HepG2 (cell line): ENCODE measurements at regions not wholly inside any gene's neighbourhood (a gene's known extent, or its start where the extent isn't known, plus 50 kb on each side); places are given as distances from the start of the nearest gene placed in this dataset.

Experiments used
- ARID4A ChIP-seq: sonication (generic); formaldehyde crosslinking; IDR thresholded peaks from 2 replicates; pipeline ENCODE4 v1.5.0; 2020; ENCODE audit warnings: mild to moderate bottlenecking, missing genetic modification reagents, borderline replicate concordance
- BORCS8-MEF2B ChIP-seq: sonication (generic); formaldehyde crosslinking; IDR thresholded peaks from 2 replicates; pipeline ENCODE4 v1.8.0; 2022; ENCODE audit warnings: mild to moderate bottlenecking, missing genetic modification reagents
- CC2D1A ChIP-seq: sonication (generic); formaldehyde crosslinking; IDR thresholded peaks from 2 replicates; pipeline ENCODE4 v1.8.1; 2023; ENCODE audit warnings: mild to moderate bottlenecking, missing genetic modification reagents
- FOXK1 ChIP-seq: sonication (generic); formaldehyde crosslinking; IDR thresholded peaks from 2 replicates; pipeline ENCODE4 v1.4.0; 2020; ENCODE audit warnings: low read depth, missing genetic modification reagents, borderline replicate concordance
- IKZF4 ChIP-seq: sonication (generic); formaldehyde crosslinking; IDR thresholded peaks from 2 replicates; pipeline ENCODE4 v1.5.1; 2020; ENCODE audit warnings: borderline replicate concordance, mild to moderate bottlenecking, low read depth, missing genetic modification reagents; ENCODE audit errors: not compliant biosample characterization
- ISL2 ChIP-seq: sonication (generic); formaldehyde crosslinking; IDR thresholded peaks from 2 replicates; pipeline ENCODE4 v1.5.0; 2020; ENCODE audit warnings: missing genetic modification reagents
- PBX3 ChIP-seq: sonication (generic); formaldehyde crosslinking; IDR thresholded peaks from 2 replicates; pipeline ENCODE4 v1.8.1; 2023; ENCODE audit warnings: missing genetic modification reagents, inconsistent platforms, borderline replicate concordance
- PRMT3 ChIP-seq: sonication (generic); formaldehyde crosslinking; IDR thresholded peaks from 2 replicates; pipeline ENCODE4 v1.8.1; 2022; ENCODE audit warnings: low read depth, mild to moderate bottlenecking, moderate library complexity, missing genetic modification reagents, borderline replicate concordance
- SYNCRIP ChIP-seq: fragments of 200-400 bp; formaldehyde crosslinking; IDR thresholded peaks from 2 replicates; pipeline ENCODE4 v1.6.1; 2018; ENCODE audit warnings: mild to moderate bottlenecking, low read depth, low read length; ENCODE audit not compliant: insufficient read depth
- THRA ChIP-seq: sonication (generic); formaldehyde crosslinking; IDR thresholded peaks from 2 replicates; pipeline ENCODE4 v1.4.0; 2020; ENCODE audit warnings: missing genetic modification reagents, borderline replicate concordance
- ZBTB1 ChIP-seq: sonication (generic); formaldehyde crosslinking; IDR thresholded peaks from 2 replicates; pipeline ENCODE4 v1.4.0; 2020; ENCODE audit warnings: missing genetic modification reagents, borderline replicate concordance
- ZFP91 ChIP-seq: sonication (generic); formaldehyde crosslinking; IDR thresholded peaks from 2 replicates; pipeline ENCODE4 v1.9.0; 2022; ENCODE audit warnings: missing genetic modification reagents, mild to moderate bottlenecking, borderline replicate concordance
- ZNF263 ChIP-seq: sonication (generic); formaldehyde crosslinking; IDR thresholded peaks from 2 replicates; pipeline ENCODE4 v1.4.0; 2020; ENCODE audit warnings: missing genetic modification reagents
- ZNF282 ChIP-seq: fragments of 450-650 bp; IDR thresholded peaks from 2 replicates; pipeline ENCODE4 v1.6.1; 2018; ENCODE audit not compliant: partially characterized antibody
- ZNF451 ChIP-seq: sonication (generic); formaldehyde crosslinking; IDR thresholded peaks from 2 replicates; pipeline ENCODE4 v1.5.0; 2020; ENCODE audit warnings: mild to moderate bottlenecking, missing genetic modification reagents
- ZNF737 ChIP-seq: sonication (generic); formaldehyde crosslinking; IDR thresholded peaks from 2 replicates; pipeline ENCODE4 v1.5.0; 2020; ENCODE audit warnings: missing genetic modification reagents, mild to moderate bottlenecking, borderline replicate concordance
- ZXDC ChIP-seq: sonication (generic); formaldehyde crosslinking; IDR thresholded peaks from 2 replicates; pipeline ENCODE4 v1.5.0; 2020; ENCODE audit warnings: mild to moderate bottlenecking, missing genetic modification reagents

DNA sequence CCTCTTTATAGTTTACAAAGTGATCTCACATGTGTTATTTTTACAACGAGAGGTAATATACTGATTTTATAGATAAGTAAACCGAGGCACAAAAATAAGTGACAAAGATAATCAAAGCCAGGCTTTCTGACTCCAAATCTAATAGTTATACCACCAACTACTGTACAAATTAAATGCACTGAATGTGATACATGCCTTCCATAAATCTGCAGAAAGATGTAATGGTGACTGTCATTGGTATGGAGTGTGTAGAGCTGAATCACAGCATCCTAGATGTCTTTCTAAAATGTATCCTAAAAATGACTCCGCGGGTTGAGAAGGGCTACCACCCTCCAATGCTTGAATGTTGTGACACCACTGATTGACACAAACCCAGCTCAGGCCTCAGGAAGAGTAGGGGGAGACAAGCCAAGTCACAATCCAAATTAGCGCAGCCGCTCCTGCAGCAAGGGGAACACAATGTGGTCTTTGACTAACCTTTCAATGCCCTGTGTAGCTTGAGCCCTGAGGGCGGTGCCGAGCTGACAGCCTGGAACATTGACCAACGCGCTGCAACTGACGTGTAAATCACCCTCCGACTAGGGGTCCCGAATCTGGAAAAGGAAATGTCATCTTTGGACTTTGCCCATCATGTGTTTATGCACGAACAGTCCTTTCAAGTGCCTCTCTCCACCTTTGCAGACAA, 136.8 kb downstream of the OLIG3 start (continued):
- TF ChIP-seq ARID4A (CRISPR knock-in tag) = peak; percentile 84; the same call in 1 of the 2 replicates
- TF ChIP-seq ZNF451 (CRISPR knock-in tag) = peak; percentile 80
- TF ChIP-seq PBX3 = no peak
- peak; percentile 74 for TF ChIP-seq THRA (CRISPR knock-in tag)
- peak; percentile 82; the same call in 1 of the 2 replicates for TF ChIP-seq ZXDC
- peak; percentile 93 for TF ChIP-seq ISL2 (CRISPR knock-in tag)
- TF ChIP-seq ZBTB1 = no peak
- no peak for TF ChIP-seq ZNF737
- peak; percentile 90 for TF ChIP-seq BORCS8-MEF2B (CRISPR knock-in tag)
- TF ChIP-seq FOXK1 = peak; percentile 92; the same call in 1 of the 2 replicates
- TF ChIP-seq PRMT3 (CRISPR knock-in tag) = peak; percentile 85; the same call in 1 of the 2 replicates
- TF ChIP-seq ZNF263 (CRISPR knock-in tag) = no peak
- peak; percentile 91 for TF ChIP-seq ZFP91 (CRISPR knock-in tag)
- 0 out of 2 replicates have a peak, but pooled peaks have one; percentile 29 for TF ChIP-seq CC2D1A
- no peak for TF ChIP-seq ZNF282
- TF ChIP-seq IKZF4 (CRISPR knock-in tag) = no peak
- no peak for TF ChIP-seq SYNCRIP
